HG02798 (cell line): ENCODE measurements at regions not wholly inside any gene's neighbourhood (a gene's known extent, or its start where the extent isn't known, plus 50 kb on each side); places are given as distances from the start of the nearest gene placed in this dataset.

Experiments used
- ATAC-seq: cut with Tn5 transposase; IDR thresholded peaks from one replicate; pipeline ENCODE4 v1.9.1; 2021; ENCODE audit warnings: mild to moderate bottlenecking; ENCODE audit not compliant: unreplicated experiment, poor library complexity

GRCh38 chr18:64519201-64519600 is 370.3 kb upstream of the LINC00305 start:
- ATAC-seq: no peak

GRCh38 chr18:64518191-64518590 is 369.3 kb upstream of the LINC00305 start:
- ATAC-seq: no peak

GRCh38 chr18:64513401-64513800 is 364.5 kb upstream of the LINC00305 start:
- no peak for ATAC-seq

- ATAC-seq: no peak
Observed at GRCh38 chr18:64490207-64490606, 341.3 kb upstream of the LINC00305 start.

GRCh38 chr18:64488698-64489097 is 339.8 kb upstream of the LINC00305 start:
- no peak for ATAC-seq

GRCh38 chr18:64474773-64475172 is 325.9 kb upstream of the LINC00305 start:
- no peak for ATAC-seq

GRCh38 chr18:64474255-64474654 is 325.4 kb upstream of the LINC00305 start:
- ATAC-seq: no peak

GRCh38 chr18:64449434-64449833 is 300.5 kb upstream of the LINC00305 start:
- no peak for ATAC-seq

GRCh38 chr18:64444819-64445218 is 295.9 kb upstream of the LINC00305 start:
- ATAC-seq: no peak

- ATAC-seq: no peak
Observed at GRCh38 chr18:64438178-64438577, 289.3 kb upstream of the LINC00305 start.

- ATAC-seq: no peak
Observed at GRCh38 chr18:64436111-64436510, 287.2 kb upstream of the LINC00305 start.

GRCh38 chr18:64419156-64419555 is 270.3 kb upstream of the LINC00305 start:
- no peak for ATAC-seq

GRCh38 chr18:64416990-64417389 is 268.1 kb upstream of the LINC00305 start:
- no peak for ATAC-seq

- ATAC-seq: no peak
Observed at GRCh38 chr18:64415218-64415617, 266.3 kb upstream of the LINC00305 start.

GRCh38 chr18:64410685-64411084 is 261.8 kb upstream of the LINC00305 start:
- no peak for ATAC-seq

GRCh38 chr18:64409511-64409910 is 260.6 kb upstream of the LINC00305 start:
- ATAC-seq: peak; percentile 67

GRCh38 chr18:64407606-64408005 is 258.7 kb upstream of the LINC00305 start:
- ATAC-seq: no peak

- no peak for ATAC-seq
Observed at GRCh38 chr18:64405161-64405560, 256.3 kb upstream of the LINC00305 start.

- no peak for ATAC-seq
Observed at GRCh38 chr18:64403784-64404503, 255.1 kb upstream of the LINC00305 start.

- no peak for ATAC-seq
Observed at GRCh38 chr18:64402636-64403035, 253.7 kb upstream of the LINC00305 start.

GRCh38 chr18:64401268-64402060 is 252.6 kb upstream of the LINC00305 start:
- no peak for ATAC-seq

- no peak for ATAC-seq
Observed at GRCh38 chr18:64399566-64399965, 250.7 kb upstream of the LINC00305 start.
